ENCODE measurements at regions not wholly inside any gene's neighbourhood (a gene's known extent, or its start where the extent isn't known, plus 50 kb on each side); places are given as distances from the start of the nearest gene placed in this dataset.

DNA sequence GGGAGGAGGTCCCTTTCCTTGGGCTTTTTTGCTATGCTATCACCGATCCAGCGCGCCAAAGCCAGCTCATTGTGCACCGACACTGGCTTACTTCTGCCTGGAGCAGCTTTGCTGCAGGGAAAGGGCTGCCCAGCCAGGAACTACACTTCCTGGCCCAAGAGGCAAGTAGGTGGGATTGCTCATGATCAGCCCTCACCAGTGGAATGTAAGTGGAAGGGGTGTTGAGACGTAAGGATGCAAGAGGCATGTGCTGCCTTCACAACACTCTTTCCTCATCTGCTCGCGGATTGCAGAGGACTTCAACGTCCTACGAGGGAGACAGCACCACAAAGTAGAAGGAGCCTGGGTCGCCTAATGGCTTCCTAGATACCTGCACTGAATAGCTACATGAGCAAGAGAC lies 104.3 kb upstream of the FOXF1 start:
- H3K27ac Mint-ChIP-seq (ENCODE audit: unreplicated experiment) = no peak overlapping the region
- peaks cover 2% of the 10 kb centered on the region for H3K9me3 Mint-ChIP-seq (ENCODE audit: unreplicated experiment)
- H3K36me3 Mint-ChIP-seq (ENCODE audit: unreplicated experiment) = no peaks in the 10 kb centered on the region
- H3K4me3 Mint-ChIP-seq (ENCODE audit: unreplicated experiment) = no peak overlapping the region
- no peak for DNase-seq (ENCODE audit: extremely low spot score, unreplicated experiment)
- peaks cover 9% of the 10 kb centered on the region for H3K27me3 Mint-ChIP-seq (ENCODE audit: unreplicated experiment)
- TF ChIP-seq, protein P1, sequence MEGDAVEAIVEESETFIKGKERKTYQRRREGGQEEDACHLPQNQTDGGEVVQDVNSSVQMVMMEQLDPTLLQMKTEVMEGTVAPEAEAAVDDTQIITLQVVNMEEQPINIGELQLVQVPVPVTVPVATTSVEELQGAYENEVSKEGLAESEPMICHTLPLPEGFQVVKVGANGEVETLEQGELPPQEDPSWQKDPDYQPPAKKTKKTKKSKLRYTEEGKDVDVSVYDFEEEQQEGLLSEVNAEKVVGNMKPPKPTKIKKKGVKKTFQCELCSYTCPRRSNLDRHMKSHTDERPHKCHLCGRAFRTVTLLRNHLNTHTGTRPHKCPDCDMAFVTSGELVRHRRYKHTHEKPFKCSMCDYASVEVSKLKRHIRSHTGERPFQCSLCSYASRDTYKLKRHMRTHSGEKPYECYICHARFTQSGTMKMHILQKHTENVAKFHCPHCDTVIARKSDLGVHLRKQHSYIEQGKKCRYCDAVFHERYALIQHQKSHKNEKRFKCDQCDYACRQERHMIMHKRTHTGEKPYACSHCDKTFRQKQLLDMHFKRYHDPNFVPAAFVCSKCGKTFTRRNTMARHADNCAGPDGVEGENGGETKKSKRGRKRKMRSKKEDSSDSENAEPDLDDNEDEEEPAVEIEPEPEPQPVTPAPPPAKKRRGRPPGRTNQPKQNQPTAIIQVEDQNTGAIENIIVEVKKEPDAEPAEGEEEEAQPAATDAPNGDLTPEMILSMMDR (IDR thresholded peaks at IDR 0.05) = no peak
- peaks cover 4% of the 10 kb centered on the region for H3K4me1 Mint-ChIP-seq (ENCODE audit: unreplicated experiment)

DNA sequence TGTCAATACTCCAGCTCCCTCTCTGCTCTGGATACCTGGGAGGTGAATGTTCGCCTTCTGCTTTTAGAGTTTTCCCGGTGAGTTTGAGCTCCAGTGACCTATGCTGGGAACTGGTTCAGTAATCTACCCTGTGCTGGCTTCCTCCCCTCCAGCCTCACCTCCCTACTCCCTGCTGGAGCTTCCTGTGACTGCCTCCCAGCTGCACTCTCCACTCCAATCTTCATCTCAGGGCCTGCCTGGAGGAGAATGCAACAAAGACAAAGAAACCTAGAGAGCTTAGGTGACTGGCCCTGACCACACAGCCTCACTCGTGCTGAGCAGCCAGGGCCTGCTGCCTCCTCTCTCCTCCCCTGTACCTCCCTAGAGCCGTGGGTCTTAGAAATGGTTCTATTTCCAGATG lies 101.6 kb upstream of the FOXF1 start:
- Mint-ChIP-seq H3K27ac (ENCODE audit: unreplicated experiment) (no peak overlapping the region), H3K4me3 (ENCODE audit: unreplicated experiment) (no peak overlapping the region), H3K27me3 (ENCODE audit: unreplicated experiment) (peaks cover 2% of the 10 kb centered on the region), H3K36me3 (ENCODE audit: unreplicated experiment) (no peaks in the 10 kb centered on the region), H3K4me1 (ENCODE audit: unreplicated experiment) (peaks cover 4% of the 10 kb centered on the region), H3K9me3 (ENCODE audit: unreplicated experiment) (peaks cover 18% of the 10 kb centered on the region)
- DNase-seq (ENCODE audit: extremely low spot score, unreplicated experiment) = no peak
- TF ChIP-seq, protein P1 (IDR thresholded peaks at IDR 0.05) = no peak

DNA sequence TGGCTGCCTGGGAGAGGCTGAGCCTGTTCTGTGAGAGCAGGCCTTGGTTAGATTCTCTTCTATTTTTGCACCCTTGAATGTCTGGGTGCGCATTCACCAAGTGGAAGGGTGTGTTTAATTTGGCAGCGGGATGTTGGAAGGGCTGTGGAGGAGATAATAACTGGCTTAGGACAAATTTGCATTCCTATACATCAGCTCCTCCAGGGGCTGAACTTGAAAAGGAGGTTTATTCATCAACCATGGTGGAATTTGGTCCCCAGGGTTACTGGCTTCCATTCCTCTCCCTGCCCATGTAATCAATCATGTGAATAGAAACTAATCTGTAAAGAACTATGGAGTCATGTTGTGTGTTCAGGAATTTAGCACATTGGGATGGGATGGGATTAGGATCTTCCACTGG lies 100.2 kb upstream of the FOXF1 start:
- Mint-ChIP-seq H3K4me3 (ENCODE audit: unreplicated experiment) (no peak overlapping the region), H3K27ac (ENCODE audit: unreplicated experiment) (no peak overlapping the region), H3K36me3 (ENCODE audit: unreplicated experiment) (no peaks in the 10 kb centered on the region), H3K9me3 (ENCODE audit: unreplicated experiment) (peaks cover 18% of the 10 kb centered on the region), H3K4me1 (ENCODE audit: unreplicated experiment) (peaks cover 4% of the 10 kb centered on the region), H3K27me3 (ENCODE audit: unreplicated experiment) (peaks cover under 1% of the 10 kb centered on the region)
- DNase-seq (ENCODE audit: extremely low spot score, unreplicated experiment) = no peak
- TF ChIP-seq, protein P1 (IDR thresholded peaks at IDR 0.05) = no peak

DNA sequence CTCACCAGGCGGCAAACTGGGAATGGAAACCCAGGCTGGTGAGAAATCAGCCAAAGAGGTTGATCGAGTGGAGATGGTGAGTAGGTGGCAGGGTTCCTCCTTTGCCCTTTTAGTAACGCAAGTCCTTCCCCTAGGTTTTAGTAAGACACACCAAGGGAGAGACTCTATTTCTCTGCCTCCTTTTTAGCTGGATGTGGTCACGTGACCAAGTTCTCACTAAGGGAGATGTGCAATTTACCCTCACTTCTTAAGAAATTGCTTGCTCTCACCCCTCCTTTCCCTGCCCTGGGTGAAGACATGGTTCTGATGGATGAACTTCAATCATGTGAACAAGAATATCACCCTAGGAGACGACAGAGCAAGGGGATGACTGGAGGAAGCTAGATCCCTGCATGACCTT lies 99.8 kb upstream of the FOXF1 start:
- Mint-ChIP-seq H3K9me3 (ENCODE audit: unreplicated experiment) (peaks cover 18% of the 10 kb centered on the region), H3K27me3 (ENCODE audit: unreplicated experiment) (peaks cover 2% of the 10 kb centered on the region), H3K36me3 (ENCODE audit: unreplicated experiment) (no peaks in the 10 kb centered on the region), H3K4me3 (ENCODE audit: unreplicated experiment) (no peak overlapping the region), H3K4me1 (ENCODE audit: unreplicated experiment) (no peaks in the 10 kb centered on the region), H3K27ac (ENCODE audit: unreplicated experiment) (no peak overlapping the region)
- DNase-seq (ENCODE audit: extremely low spot score, unreplicated experiment) = no peak
- TF ChIP-seq, protein P1 (IDR thresholded peaks at IDR 0.05) = no peak

DNA sequence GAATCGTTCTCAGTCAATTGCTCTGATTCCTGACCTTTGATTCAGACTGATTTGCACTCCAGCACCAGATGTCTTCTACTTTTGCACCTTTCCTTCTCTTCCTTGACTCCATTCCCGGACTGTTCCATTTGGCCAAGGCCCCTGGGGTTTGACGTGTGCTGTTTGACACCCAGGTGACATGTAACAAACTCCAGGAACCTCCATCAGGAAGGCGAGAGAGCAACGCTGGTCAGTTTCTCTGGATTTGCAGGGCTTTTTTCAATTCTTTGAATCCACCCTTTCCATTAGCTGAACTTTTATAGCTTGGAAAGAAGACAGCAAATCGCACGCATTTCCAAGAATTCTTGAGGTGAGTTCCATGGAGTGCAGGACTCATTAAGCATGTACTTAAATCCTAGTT lies 98.4 kb upstream of the FOXF1 start:
- Mint-ChIP-seq H3K4me1 (ENCODE audit: unreplicated experiment) (no peaks in the 10 kb centered on the region), H3K9me3 (ENCODE audit: unreplicated experiment) (peaks cover 18% of the 10 kb centered on the region)
- no peak for DNase-seq (ENCODE audit: extremely low spot score, unreplicated experiment)

More for the DNA sequence above, 98.4 kb upstream of the FOXF1 start:
- H3K27ac Mint-ChIP-seq (ENCODE audit: unreplicated experiment) = no peak overlapping the region
- no peaks in the 10 kb centered on the region for H3K36me3 Mint-ChIP-seq (ENCODE audit: unreplicated experiment)
- TF ChIP-seq, protein P1 (IDR thresholded peaks at IDR 0.05) = no peak
- H3K27me3 Mint-ChIP-seq (ENCODE audit: unreplicated experiment) = peaks cover 9% of the 10 kb centered on the region
- no peak overlapping the region for H3K4me3 Mint-ChIP-seq (ENCODE audit: unreplicated experiment)
